ENCODE measurements at regions not wholly inside any gene's neighbourhood (a gene's known extent, or its start where the extent isn't known, plus 50 kb on each side); places are given as distances from the start of the nearest gene placed in this dataset.

GRCh38 chr13:76725211-76725610, 161.0 kb downstream of the KCTD12 start:
- TF ChIP-seq POLR2A (IDR thresholded peaks at IDR 0.05) (no peak), CTCF (IDR thresholded peaks at IDR 0.05) (no peak)
